Mesothelial cell of epicardium (in vitro differentiated cells): ENCODE measurements at regions not wholly inside any gene's neighbourhood (a gene's known extent, or its start where the extent isn't known, plus 50 kb on each side); places are given as distances from the start of the nearest gene placed in this dataset.

ENCODE experiments used
- DNase-seq, 2 experiments: peaks; one replicate each; pipeline ENCODE4 v3.0.0; 2021; ENCODE audit warnings: low spot score in 2 of 2; ENCODE audit not compliant: unreplicated experiment in 2 of 2
- H3K27ac Mint-ChIP-seq: 2 replicates; pipeline ENCODE4 v1.8.0; 2021; ENCODE audit warnings: mixed read lengths
- H3K27me3 Mint-ChIP-seq: 2 replicates; pipeline ENCODE4 v1.8.0; 2021; ENCODE audit warnings: low read depth, mixed read lengths
- H3K36me3 Mint-ChIP-seq: 2 replicates; pipeline ENCODE4 v1.8.0; 2021; ENCODE audit warnings: mixed read lengths
- H3K4me1 Mint-ChIP-seq: 2 replicates; pipeline ENCODE4 v1.8.0; 2021; ENCODE audit warnings: mixed read lengths
- H3K4me3 Mint-ChIP-seq: 2 replicates; pipeline ENCODE4 v1.8.0; 2021; ENCODE audit warnings: mild to moderate bottlenecking, moderate library complexity, mixed read lengths
- H3K9me3 Mint-ChIP-seq: 2 replicates; pipeline ENCODE4 v1.8.0; 2021; ENCODE audit warnings: mixed read lengths
- CTCF ChIP-seq: fragments of 200-600 bp; sonication (generic); IDR thresholded peaks from one replicate; pipeline ENCODE4 v1.5.0; 2021; ENCODE audit warnings: antibody characterized with exemption; ENCODE audit not compliant: unreplicated experiment

GRCh38 chr19:28402701-28403290 lies 810.2 kb downstream of the UQCRFS1 start:
- H3K36me3 Mint-ChIP-seq, result no peaks in the 10 kb centered on the region
- H3K4me1 Mint-ChIP-seq, result peaks cover 30% of the 10 kb centered on the region
- no peak for TF ChIP-seq CTCF
- H3K9me3 Mint-ChIP-seq, result peaks cover 3% of the 10 kb centered on the region
- no peak overlapping the region for H3K27ac Mint-ChIP-seq
- no peak overlapping the region for H3K4me3 Mint-ChIP-seq
- no peak for DNase-seq
- peaks cover 52% of the 10 kb centered on the region for H3K27me3 Mint-ChIP-seq

GRCh38 chr19:28401739-28402424 lies 811.1 kb downstream of the UQCRFS1 start:
- Mint-ChIP-seq H3K27ac (no peak overlapping the region), H3K27me3 (peaks cover 48% of the 10 kb centered on the region), H3K9me3 (peaks cover 3% of the 10 kb centered on the region), H3K4me1 (peaks cover 24% of the 10 kb centered on the region), H3K36me3 (no peaks in the 10 kb centered on the region), H3K4me3 (no peak overlapping the region)
- no peak for TF ChIP-seq CTCF
- DNase-seq, result no peak

- no peak for TF ChIP-seq CTCF
- no peak for DNase-seq
- no peak overlapping the region for H3K27ac Mint-ChIP-seq
Observed at GRCh38 chr19:28400953-28401671, 811.8 kb downstream of the UQCRFS1 start.

GRCh38 chr19:28399187-28399586 lies 813.8 kb downstream of the UQCRFS1 start:
- no peak for TF ChIP-seq CTCF
- no peak overlapping the region for H3K4me3 Mint-ChIP-seq
- H3K27ac Mint-ChIP-seq, result no peak overlapping the region
- peaks cover 40% of the 10 kb centered on the region for H3K27me3 Mint-ChIP-seq
- no peaks in the 10 kb centered on the region for H3K4me1 Mint-ChIP-seq
- H3K9me3 Mint-ChIP-seq, result peaks cover 3% of the 10 kb centered on the region
- no peaks in the 10 kb centered on the region for H3K36me3 Mint-ChIP-seq
- DNase-seq, result no peak

More at GRCh38 chr19:28400953-28401671, 811.8 kb downstream of the UQCRFS1 start:
- peaks cover 3% of the 10 kb centered on the region for H3K9me3 Mint-ChIP-seq
- no peak overlapping the region for H3K4me3 Mint-ChIP-seq
- H3K36me3 Mint-ChIP-seq, result no peaks in the 10 kb centered on the region
- H3K27me3 Mint-ChIP-seq, result peaks cover 47% of the 10 kb centered on the region
- H3K4me1 Mint-ChIP-seq, result peaks cover 17% of the 10 kb centered on the region

GRCh38 chr19:28397800-28398199 lies 815.2 kb downstream of the UQCRFS1 start:
- TF ChIP-seq CTCF, result no peak
- Mint-ChIP-seq H3K9me3 (peaks cover 3% of the 10 kb centered on the region), H3K4me3 (no peak overlapping the region), H3K4me1 (no peaks in the 10 kb centered on the region), H3K27me3 (peaks cover 30% of the 10 kb centered on the region), H3K27ac (no peak overlapping the region), H3K36me3 (no peaks in the 10 kb centered on the region)
- DNase-seq, result no peak
